RWPE1 (cell line): ENCODE measurements at regions not wholly inside any gene's neighbourhood (a gene's known extent, or its start where the extent isn't known, plus 50 kb on each side); places are given as distances from the start of the nearest gene placed in this dataset.
"Not testable (repeated sequence)": the region's sequence is repeated elsewhere in the genome, so short reads cannot be mapped to it uniquely, and the experiment has no call there.

ENCODE experiments used
- CTCF ChIA-PET: fragments of 350-600 bp; sonication (Branson Sonifier 250); formaldehyde crosslinking; extraction: SDS; loops from one replicate; lab custom pipeline; 2021; lab: Yijun Ruan, JAX
- POLR2A ChIA-PET: fragments of 400-600 bp; formaldehyde crosslinking; extraction: SDS; loops from one replicate; lab custom pipeline; 2020; ENCODE audit warnings: antibody characterized with exemption; ENCODE audit not compliant: low non-redundant PET; lab: Yijun Ruan, JAX
- DNase-seq: peaks from one replicate; pipeline ENCODE4 v3.0.0; 2012; ENCODE audit warnings: low spot score
- H3K27ac ChIP-seq: fragments of 450-650 bp; 2 replicates; pipeline ENCODE4 v1.5.1; 2017
- CTCF ChIP-seq: fragments of 450-650 bp; conservative IDR thresholded peaks from 2 replicates; pipeline ENCODE4 v1.5.1; 2017; ENCODE audit warnings: low read depth, mild to moderate bottlenecking

GRCh38 chr3:197421021-197421420 is 122.6 kb upstream of the DLG1 start:
- DNase-seq: no peak
- ChIA-PET CTCF (interaction anchor here (0.6 kb wide), 1 partner anchor 354 kb away, joined by 4 read pairs; no protein-coding TSS in a partner anchor), POLR2A (no interaction called here)
- no peak for TF ChIP-seq CTCF
- peak overlapping the region; percentile 90 for H3K27ac ChIP-seq

- CTCF ChIA-PET: interaction anchor here (0.6 kb wide), 2 partner anchors 152 to 353 kb away, joined by 3 to 4 read pairs; no protein-coding TSS in a partner anchor
- POLR2A ChIA-PET: no interaction called here
- no peak for DNase-seq
These were observed 122.2 kb upstream of the DLG1 start for GRCh38 chr3:197420566-197420965.

GRCh38 chr3:197420115-197420514 is 121.7 kb upstream of the DLG1 start:
- no peak for TF ChIP-seq CTCF
- CTCF ChIA-PET: interaction anchor here (0.6 kb wide), 1 partner anchor 151 kb away, joined by 3 read pairs; no protein-coding TSS in a partner anchor
- POLR2A ChIA-PET: no interaction called here
- no peak overlapping the region for H3K27ac ChIP-seq
- DNase-seq: no peak

More at GRCh38 chr3:197420566-197420965, 122.2 kb upstream of the DLG1 start:
- TF ChIP-seq CTCF: no peak
- H3K27ac ChIP-seq: no peak overlapping the region

- H3K27ac ChIP-seq: no peak overlapping the region
- ChIA-PET POLR2A (no interaction called here), CTCF (no interaction called here)
- DNase-seq: no peak
- TF ChIP-seq CTCF: no peak
These were observed 121.3 kb upstream of the DLG1 start for GRCh38 chr3:197419696-197420095.

DNA sequence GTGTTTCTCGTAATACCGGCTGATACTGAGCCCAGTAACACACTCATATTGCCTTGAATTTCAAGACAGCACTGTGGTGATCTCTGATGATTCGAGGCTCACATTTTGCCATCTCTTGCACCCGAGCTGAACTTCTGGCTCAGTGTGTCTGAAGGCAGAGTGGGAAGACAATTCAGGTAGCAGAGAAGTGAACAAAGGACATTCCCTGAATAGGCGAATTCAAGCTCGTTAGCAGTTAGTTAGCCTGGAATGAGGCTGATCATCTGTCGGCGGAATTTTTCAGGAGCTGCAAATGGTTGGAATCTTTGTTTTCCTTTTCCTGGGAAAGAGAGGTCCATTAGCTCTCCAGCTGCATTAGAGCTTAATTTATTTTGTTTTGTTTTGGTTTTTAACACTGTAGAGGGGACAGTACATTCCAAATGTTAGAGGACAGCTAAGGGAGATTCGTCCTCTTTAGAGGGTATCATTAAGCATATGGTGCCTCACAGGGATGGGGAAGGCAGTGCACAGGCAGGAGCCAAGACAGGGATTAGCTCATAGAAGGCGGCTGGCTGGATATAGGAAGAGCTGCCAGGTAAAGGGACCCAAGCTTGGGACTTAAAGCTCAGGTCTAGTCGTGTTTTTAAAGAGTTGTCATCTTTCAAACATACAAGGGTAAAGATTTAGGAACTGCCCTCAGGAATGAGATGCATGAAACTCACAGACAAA is 119.7 kb upstream of the DLG1 start:
- CTCF ChIA-PET: interaction anchor here (0.8 kb wide), 1 partner anchor 17 kb away, joined by 5 read pairs; no protein-coding TSS in a partner anchor
- no peak for TF ChIP-seq CTCF
- POLR2A ChIA-PET: no interaction called here
- DNase-seq: no peak
- 0 out of 2 replicates have a peak overlapping the region, but pooled peaks have one; percentile 8 for H3K27ac ChIP-seq

DNA sequence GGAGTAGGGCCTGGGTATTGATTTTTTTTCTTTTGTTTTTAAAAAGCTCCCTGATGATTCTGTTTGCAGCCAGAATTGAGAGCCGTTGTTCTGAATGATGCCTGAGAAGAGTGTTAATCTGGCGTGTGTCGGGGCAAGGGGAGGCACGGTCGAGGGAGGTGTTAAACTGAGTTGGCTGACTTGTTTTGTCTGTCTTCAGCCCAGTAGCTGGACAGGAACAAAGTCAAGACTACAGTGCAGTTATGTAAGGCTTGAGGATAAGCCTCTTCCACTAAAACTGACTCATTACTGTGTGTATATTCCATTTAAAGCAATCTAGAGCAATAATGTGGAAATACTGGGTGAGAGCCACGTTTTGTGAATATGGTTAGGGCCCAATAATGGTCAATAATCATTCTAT is 119.0 kb upstream of the DLG1 start:
- DNase-seq: peak; percentile 31
- CTCF ChIA-PET: no interaction called here
- POLR2A ChIA-PET: no interaction called here
- H3K27ac ChIP-seq: no peak overlapping the region
- no peak for TF ChIP-seq CTCF

DNA sequence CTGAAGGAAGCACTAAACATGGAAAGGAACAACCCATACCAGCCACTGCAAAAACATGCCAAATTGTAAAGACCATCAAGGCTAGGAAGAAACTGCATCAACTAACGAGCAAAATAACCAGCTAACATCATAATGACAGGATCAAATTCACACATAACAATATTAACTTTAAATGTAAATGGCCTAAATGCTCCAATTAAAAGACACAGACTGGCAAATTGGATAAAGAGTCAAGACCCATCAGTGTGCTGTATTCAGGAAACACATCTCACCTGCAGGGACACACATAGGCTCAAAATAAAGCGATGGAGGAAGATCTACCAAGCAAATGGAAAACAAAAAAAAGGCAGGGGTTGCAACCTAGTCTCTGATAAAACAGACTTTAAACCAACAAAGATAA is 113.5 kb upstream of the DLG1 start:
- DNase-seq, POLR2A ChIA-PET, CTCF ChIA-PET, H3K27ac ChIP-seq: not testable (repeated sequence)

GRCh38 chr3:197410170-197410569 is 111.8 kb upstream of the DLG1 start:
- H3K27ac ChIP-seq, DNase-seq, CTCF ChIA-PET, POLR2A ChIA-PET: not testable (repeated sequence)
